Lower lobe of right lung (tissue), 2 donors: ENCODE measurements at regions not wholly inside any gene's neighbourhood (a gene's known extent, or its start where the extent isn't known, plus 50 kb on each side); places are given as distances from the start of the nearest gene placed in this dataset.

Source experiments
- ATAC-seq, 2 donors: fragments of 200-7000 bp; cut with Tn5 transposase; one replicate each; pipeline ENCODE4 v1.9.1; 2020 to 2022; ENCODE audit warnings: mild to moderate bottlenecking in 2 of 2, moderate library complexity in 2 of 2
- DNase-seq: peaks from one replicate; pipeline ENCODE4 v3.0.0-alpha.2; 2020
- H3K27ac ChIP-seq: fragments of 200-600 bp; one replicate; pipeline ENCODE4 v1.8.0; 2022
- H3K27me3 ChIP-seq: fragments of 200-600 bp; one replicate; pipeline ENCODE4 v1.8.0; 2022; ENCODE audit warnings: low read depth
- H3K36me3 ChIP-seq: fragments of 200-600 bp; one replicate; pipeline ENCODE4 v1.8.0; 2022; ENCODE audit warnings: mild to moderate bottlenecking
- H3K4me1 ChIP-seq: fragments of 200-600 bp; one replicate; pipeline ENCODE4 v1.8.0; 2022
- H3K4me3 ChIP-seq: fragments of 200-600 bp; one replicate; pipeline ENCODE4 v1.8.0; 2022; ENCODE audit warnings: mild to moderate bottlenecking
- H3K9me3 ChIP-seq: fragments of 200-600 bp; one replicate; pipeline ENCODE4 v1.8.0; 2022
- intact Hi-C: fragments of 100-400 bp; cut with DNase I; formaldehyde crosslinking; loops from one replicate; pipeline ENCODE4 v1.11.0; 2022
- TF ChIP-seq, protein P1 (sequence below): fragments of 200-600 bp; IDR thresholded peaks from one replicate; pipeline ENCODE4 v1.8.0; 2022; ENCODE audit warnings: antibody characterized with exemption, mild to moderate bottlenecking
- donor health status: DM: no; HTN: yes; CAD: no; lungs with severe emphysema.

DNA sequence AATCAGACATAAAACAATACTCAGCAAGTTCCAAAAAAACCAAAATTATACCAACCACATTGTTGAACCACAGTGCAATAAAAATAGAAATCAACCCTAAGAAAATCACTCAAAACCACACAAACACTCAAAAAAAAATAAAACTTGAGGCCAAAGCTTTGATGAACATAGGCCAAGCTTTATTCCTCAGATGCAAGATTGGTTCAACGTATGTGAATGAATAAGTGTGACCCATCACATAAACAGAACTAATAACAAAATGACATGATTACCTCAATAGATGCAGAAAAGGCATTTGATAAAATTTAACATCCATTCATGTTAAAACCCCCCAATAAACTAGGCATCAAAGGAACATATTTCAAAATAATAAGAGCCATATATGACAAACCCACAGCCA, 506.1 kb upstream of the FZD8 start:
- H3K27ac ChIP-seq: no peak overlapping the region
- intact Hi-C loops: no loop called here
- TF ChIP-seq, protein P1, sequence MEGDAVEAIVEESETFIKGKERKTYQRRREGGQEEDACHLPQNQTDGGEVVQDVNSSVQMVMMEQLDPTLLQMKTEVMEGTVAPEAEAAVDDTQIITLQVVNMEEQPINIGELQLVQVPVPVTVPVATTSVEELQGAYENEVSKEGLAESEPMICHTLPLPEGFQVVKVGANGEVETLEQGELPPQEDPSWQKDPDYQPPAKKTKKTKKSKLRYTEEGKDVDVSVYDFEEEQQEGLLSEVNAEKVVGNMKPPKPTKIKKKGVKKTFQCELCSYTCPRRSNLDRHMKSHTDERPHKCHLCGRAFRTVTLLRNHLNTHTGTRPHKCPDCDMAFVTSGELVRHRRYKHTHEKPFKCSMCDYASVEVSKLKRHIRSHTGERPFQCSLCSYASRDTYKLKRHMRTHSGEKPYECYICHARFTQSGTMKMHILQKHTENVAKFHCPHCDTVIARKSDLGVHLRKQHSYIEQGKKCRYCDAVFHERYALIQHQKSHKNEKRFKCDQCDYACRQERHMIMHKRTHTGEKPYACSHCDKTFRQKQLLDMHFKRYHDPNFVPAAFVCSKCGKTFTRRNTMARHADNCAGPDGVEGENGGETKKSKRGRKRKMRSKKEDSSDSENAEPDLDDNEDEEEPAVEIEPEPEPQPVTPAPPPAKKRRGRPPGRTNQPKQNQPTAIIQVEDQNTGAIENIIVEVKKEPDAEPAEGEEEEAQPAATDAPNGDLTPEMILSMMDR: no peak
- H3K36me3 ChIP-seq: no peaks in the 10 kb centered on the region
- no peak for DNase-seq
- no peak overlapping the region for H3K4me3 ChIP-seq
- H3K27me3 ChIP-seq: no peaks in the 10 kb centered on the region
- no peak for ATAC-seq
- H3K4me1 ChIP-seq: no peaks in the 10 kb centered on the region
- H3K9me3 ChIP-seq: peaks cover 9% of the 10 kb centered on the region

DNA sequence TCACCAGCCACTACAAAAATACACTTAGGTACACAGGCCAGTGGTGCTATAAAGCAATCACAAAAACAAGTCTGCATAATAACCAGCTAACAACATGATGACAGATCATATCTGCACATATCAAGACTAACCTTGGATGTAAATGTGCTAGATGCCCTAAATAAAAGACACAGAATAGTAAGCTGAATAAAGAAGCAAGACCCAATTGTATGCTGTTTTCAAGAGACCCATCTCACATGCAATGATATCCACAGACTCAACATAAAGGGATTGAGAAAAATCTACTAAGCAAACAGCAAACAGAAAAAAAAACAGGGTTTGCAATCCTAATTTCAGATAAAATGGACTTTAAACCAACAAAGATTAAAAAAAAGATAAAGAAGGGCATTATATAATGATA, 505.4 kb upstream of the FZD8 start:
- Histone ChIP-seq H3K36me3 (no peaks in the 10 kb centered on the region), H3K27me3 (no peaks in the 10 kb centered on the region), H3K9me3 (peaks cover 9% of the 10 kb centered on the region), H3K27ac (no peak overlapping the region), H3K4me1 (no peaks in the 10 kb centered on the region), H3K4me3 (no peak overlapping the region)
- intact Hi-C loops: no loop called here
- TF ChIP-seq, protein P1: no peak
- ATAC-seq (no peak), DNase-seq (no peak)

DNA sequence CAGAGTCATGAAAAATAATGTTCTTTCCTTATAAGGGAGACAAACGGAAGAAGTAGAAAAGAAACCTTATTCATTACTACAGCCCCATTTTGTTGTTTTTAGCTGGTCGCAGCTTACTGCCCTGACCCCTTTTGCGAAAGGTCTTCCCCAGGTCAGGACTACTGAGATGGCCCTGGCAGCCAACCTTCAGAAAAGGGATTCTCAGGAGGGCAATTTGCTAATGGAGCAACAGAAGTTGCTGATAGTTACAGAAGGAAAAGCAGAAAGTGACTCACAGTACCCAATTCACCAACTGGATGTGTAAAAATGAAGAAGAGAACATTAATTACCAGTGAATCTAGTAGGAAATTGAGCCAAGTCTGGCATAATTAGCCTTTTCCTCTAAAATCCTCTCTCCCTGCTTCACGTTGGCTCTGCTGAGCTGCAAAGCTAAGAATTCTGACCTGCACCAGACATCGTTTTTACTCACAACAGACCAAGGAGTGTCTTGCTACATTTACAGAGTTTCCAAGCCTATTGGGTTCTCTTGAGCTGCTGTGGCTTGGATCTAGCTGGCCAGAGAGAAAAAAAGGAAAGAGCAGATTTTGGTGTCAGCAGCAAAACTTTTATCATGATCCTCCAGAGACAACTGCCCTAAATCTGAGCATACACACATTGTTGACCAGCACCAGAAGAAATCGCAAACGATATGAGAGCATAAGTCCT, 499.9 kb upstream of the FZD8 start:
- ATAC-seq (no peak), DNase-seq (no peak)
- Histone ChIP-seq H3K4me1 (no peaks in the 10 kb centered on the region), H3K4me3 (no peak overlapping the region), H3K9me3 (peaks cover 4% of the 10 kb centered on the region), H3K27ac (no peak overlapping the region), H3K36me3 (no peaks in the 10 kb centered on the region), H3K27me3 (no peaks in the 10 kb centered on the region)
- intact Hi-C loops: no loop called here
- TF ChIP-seq, protein P1: no peak

DNA sequence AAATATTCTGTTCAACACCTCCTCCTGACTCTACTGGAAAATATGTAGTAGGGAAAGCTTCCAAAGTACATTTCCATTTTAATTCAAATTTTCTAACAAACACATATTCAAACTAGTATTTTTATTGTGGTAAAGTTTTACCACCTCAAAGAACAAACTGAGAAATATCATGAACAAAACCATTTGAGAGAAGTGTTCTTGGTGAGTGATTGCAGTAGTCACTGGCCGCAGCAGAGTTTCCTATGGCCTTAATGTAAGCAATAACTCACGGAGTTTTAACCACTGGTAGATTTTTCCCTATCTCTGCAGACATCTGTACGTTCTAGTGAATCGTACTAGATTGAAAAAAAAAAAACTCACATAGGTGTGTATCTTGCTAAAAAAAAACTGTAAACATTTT, 487.0 kb upstream of the FZD8 start:
- Histone ChIP-seq H3K4me1 (no peaks in the 10 kb centered on the region), H3K4me3 (no peak overlapping the region), H3K9me3 (no peaks in the 10 kb centered on the region), H3K27me3 (no peaks in the 10 kb centered on the region), H3K27ac (no peak overlapping the region), H3K36me3 (no peaks in the 10 kb centered on the region)
- TF ChIP-seq, protein P1: no peak
- no peak for DNase-seq
- intact Hi-C loops: no loop called here
- ATAC-seq: no peak

DNA sequence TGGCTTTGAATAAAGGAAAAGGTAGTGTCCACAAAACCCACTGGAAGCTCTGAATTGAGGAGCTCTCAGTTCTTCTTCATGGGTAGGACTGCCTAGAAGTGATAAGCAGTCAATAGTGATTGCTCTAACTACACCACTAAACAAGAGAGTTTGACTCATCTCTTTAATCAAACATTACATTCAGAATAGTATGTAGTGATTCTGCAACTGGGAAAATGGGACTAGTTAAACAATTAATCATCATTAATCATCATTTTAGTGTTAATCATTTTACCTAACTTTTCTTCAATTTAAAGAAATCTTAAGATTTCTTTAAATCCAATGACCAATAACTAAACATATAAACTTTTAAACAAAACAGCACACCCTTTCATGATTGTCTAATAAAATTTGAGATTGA, 484.0 kb upstream of the FZD8 start:
- TF ChIP-seq, protein P1: no peak
- Histone ChIP-seq H3K4me1 (no peaks in the 10 kb centered on the region), H3K27me3 (no peaks in the 10 kb centered on the region), H3K36me3 (no peaks in the 10 kb centered on the region), H3K4me3 (no peak overlapping the region), H3K27ac (no peak overlapping the region), H3K9me3 (no peaks in the 10 kb centered on the region)
- ATAC-seq: no peak
- intact Hi-C loops: no loop called here
- no peak for DNase-seq
